ENCODE measurements at regions not wholly inside any gene's neighbourhood (a gene's known extent, or its start where the extent isn't known, plus 50 kb on each side); places are given as distances from the start of the nearest gene placed in this dataset.

GRCh38 chr18:42533616-42534015 is 578.6 kb downstream of the PIK3C3 start:
- no peak for TF ChIP-seq POLR2A (IDR thresholded peaks at IDR 0.05)
- no peak for TF ChIP-seq CTCF (IDR thresholded peaks at IDR 0.05)
- no peak for DNase-seq (ENCODE audit: low spot score in 2 of 2)
- no peak overlapping the region for H3K4me3 ChIP-seq (ENCODE audit: low read depth, poor library complexity, severe bottlenecking)
- WGBS, 2 donors = 92 to 93% methylated on average over 8 of the region's 8 CpGs
- intact Hi-C loops (cut with DNase I; ENCODE audit: low total_unique reads) = no loop called here

- no peak overlapping the region for H3K4me3 ChIP-seq (ENCODE audit: low read depth, poor library complexity, severe bottlenecking)
- WGBS, 2 donors = 25 to 32% methylated on average over 1 of the region's 1 CpG
- DNase-seq (ENCODE audit: low spot score in 2 of 2) = no peak
- intact Hi-C loops (cut with DNase I; ENCODE audit: low total_unique reads) = no loop called here
- TF ChIP-seq CTCF (IDR thresholded peaks at IDR 0.05) = no peak
- no peak for TF ChIP-seq POLR2A (IDR thresholded peaks at IDR 0.05)
Observed at GRCh38 chr18:42534313-42534712, 579.3 kb downstream of the PIK3C3 start.

- intact Hi-C loops (cut with DNase I; ENCODE audit: low total_unique reads) = no loop called here
- WGBS, 2 donors = 75 to 76% methylated on average over 1 of the region's 1 CpG
- TF ChIP-seq POLR2A (IDR thresholded peaks at IDR 0.05) (no peak), CTCF (IDR thresholded peaks at IDR 0.05) (no peak)
- H3K4me3 ChIP-seq (ENCODE audit: low read depth, poor library complexity, severe bottlenecking) = no peak overlapping the region
- no peak for DNase-seq (ENCODE audit: low spot score in 2 of 2)
Observed at GRCh38 chr18:42536442-42536841, 579.0 kb downstream of the RIT2 start.

GRCh38 chr18:42537291-42537690 is 578.2 kb downstream of the RIT2 start:
- WGBS, 2 donors = 74 to 76% methylated on average over 2 of the region's 2 CpGs
- intact Hi-C loops (cut with DNase I; ENCODE audit: low total_unique reads) = no loop called here
- H3K4me3 ChIP-seq (ENCODE audit: low read depth, poor library complexity, severe bottlenecking) = no peak overlapping the region
- TF ChIP-seq POLR2A (IDR thresholded peaks at IDR 0.05) = no peak
- no peak for TF ChIP-seq CTCF (IDR thresholded peaks at IDR 0.05)
- no peak for DNase-seq (ENCODE audit: low spot score in 2 of 2)

GRCh38 chr18:42544901-42545300 is 570.6 kb downstream of the RIT2 start:
- no peak for DNase-seq (ENCODE audit: low spot score in 2 of 2)
- H3K4me3 ChIP-seq (ENCODE audit: low read depth, poor library complexity, severe bottlenecking) = no peak overlapping the region
- intact Hi-C loops (cut with DNase I; ENCODE audit: low total_unique reads) = no loop called here
- WGBS, 2 donors = 76 to 87% methylated on average over 1 of the region's 1 CpG
- TF ChIP-seq POLR2A (IDR thresholded peaks at IDR 0.05) = no peak
- no peak for TF ChIP-seq CTCF (IDR thresholded peaks at IDR 0.05)

- no peak overlapping the region for H3K4me3 ChIP-seq (ENCODE audit: low read depth, poor library complexity, severe bottlenecking)
- intact Hi-C loops (cut with DNase I; ENCODE audit: low total_unique reads) = no loop called here
- no peak for TF ChIP-seq POLR2A (IDR thresholded peaks at IDR 0.05)
- no peak for TF ChIP-seq CTCF (IDR thresholded peaks at IDR 0.05)
- 66 to 78% methylated on average over 5 of the region's 5 CpGs for WGBS, 2 donors
- no peak for DNase-seq (ENCODE audit: low spot score in 2 of 2)
Observed at GRCh38 chr18:42545825-42546224, 569.7 kb downstream of the RIT2 start.
